ENCODE measurements at regions not wholly inside any gene's neighbourhood (a gene's known extent, or its start where the extent isn't known, plus 50 kb on each side); places are given as distances from the start of the nearest gene placed in this dataset.
"Not testable (repeated sequence)": the region's sequence is repeated elsewhere in the genome, so short reads cannot be mapped to it uniquely, and the experiment has no call there.

GRCh38 chr5:131107128-131107527 is 57.9 kb downstream of the HINT1 start:
- Mint-ChIP-seq H3K9me3 (no peaks in the 10 kb centered on the region), H3K4me1 (peaks cover 7% of the 10 kb centered on the region), H3K27ac (no peak overlapping the region), H3K36me3 (no peaks in the 10 kb centered on the region), H3K4me3 (no peak overlapping the region)
- ATAC-seq, result no peak
- no peak for DNase-seq (ENCODE audit: low spot score in 2 of 2)

DNA sequence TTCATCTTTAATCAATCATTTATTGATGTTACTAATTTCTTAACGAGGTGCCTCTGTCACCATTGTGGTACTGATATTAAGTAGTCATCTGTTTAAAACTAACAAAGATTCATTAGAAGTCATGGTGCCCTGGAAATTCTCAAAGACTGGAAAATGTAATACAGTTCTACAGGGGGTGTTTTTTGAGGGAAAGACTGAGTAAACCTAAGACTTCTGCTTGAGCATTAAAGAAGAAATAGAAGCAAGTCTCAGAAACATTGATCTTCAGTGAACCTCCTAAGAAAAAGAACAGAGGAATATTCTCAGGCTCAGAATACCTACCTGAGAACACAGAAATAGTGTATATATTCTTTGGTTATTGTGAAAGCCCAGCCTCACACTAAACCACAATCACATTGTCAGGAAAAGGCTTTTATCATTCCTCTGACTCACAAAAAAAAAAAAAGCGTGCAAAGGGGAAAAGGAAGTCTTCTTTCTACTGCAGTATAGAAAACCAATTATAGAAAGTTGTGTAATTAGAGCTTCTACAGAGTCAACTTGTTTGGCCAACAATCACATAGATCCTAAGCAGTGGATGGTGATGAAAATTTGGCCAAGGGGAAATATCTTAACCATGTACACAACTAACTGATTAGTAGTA is 60.8 kb downstream of the HINT1 start:
- ATAC-seq, result peak; percentile 43
- Mint-ChIP-seq H3K4me3 (no peak overlapping the region), H3K4me1 (peaks cover 7% of the 10 kb centered on the region), H3K9me3 (no peaks in the 10 kb centered on the region), H3K27ac (no peak overlapping the region), H3K36me3 (no peaks in the 10 kb centered on the region)
- DNase-seq (ENCODE audit: low spot score in 2 of 2), result no peak

- peaks cover 7% of the 10 kb centered on the region for H3K4me1 Mint-ChIP-seq
Observed at GRCh38 chr5:131096774-131097710, 68.0 kb downstream of the HINT1 start.

DNA sequence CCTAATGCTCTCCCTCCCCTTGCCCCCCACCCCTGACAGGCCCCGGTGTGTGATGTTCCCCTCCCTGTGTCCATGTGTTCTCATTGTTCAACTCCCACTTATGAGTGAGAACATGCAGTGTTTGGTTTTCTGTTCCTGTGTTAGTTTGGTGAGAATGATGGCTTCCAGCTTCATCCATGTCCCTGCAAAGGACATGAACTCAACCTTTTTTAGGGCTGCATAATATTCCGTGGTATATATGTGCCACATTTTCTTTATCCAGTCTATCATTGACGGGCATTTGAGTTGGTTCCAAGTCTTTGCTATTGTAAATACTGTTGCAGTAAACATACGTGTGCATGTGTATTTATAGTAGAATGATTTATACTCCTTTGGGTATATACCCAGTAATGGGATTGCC is 69.5 kb downstream of the HINT1 start:
- not testable (repeated sequence) for H3K9me3 Mint-ChIP-seq; H3K4me3 Mint-ChIP-seq; H3K27ac Mint-ChIP-seq; H3K36me3 Mint-ChIP-seq; DNase-seq (ENCODE audit: low spot score in 2 of 2); ATAC-seq; H3K4me1 Mint-ChIP-seq

More at GRCh38 chr5:131096774-131097710, 68.0 kb downstream of the HINT1 start:
- ATAC-seq, result peak; percentile 90
- peaks cover 3% of the 10 kb centered on the region for H3K9me3 Mint-ChIP-seq
- H3K27ac Mint-ChIP-seq, result no peak overlapping the region
- H3K4me3 Mint-ChIP-seq, result no peak overlapping the region
- no peak for DNase-seq (ENCODE audit: low spot score in 2 of 2)
- no peaks in the 10 kb centered on the region for H3K36me3 Mint-ChIP-seq

GRCh38 chr5:131084436-131084835 is 80.6 kb downstream of the HINT1 start:
- Mint-ChIP-seq H3K27ac (no peak overlapping the region), H3K4me1 (no peaks in the 10 kb centered on the region), H3K36me3 (no peaks in the 10 kb centered on the region), H3K9me3 (peaks cover 2% of the 10 kb centered on the region), H3K4me3 (no peak overlapping the region)
- no peak for DNase-seq (ENCODE audit: low spot score in 2 of 2)
- ATAC-seq, result no peak

DNA sequence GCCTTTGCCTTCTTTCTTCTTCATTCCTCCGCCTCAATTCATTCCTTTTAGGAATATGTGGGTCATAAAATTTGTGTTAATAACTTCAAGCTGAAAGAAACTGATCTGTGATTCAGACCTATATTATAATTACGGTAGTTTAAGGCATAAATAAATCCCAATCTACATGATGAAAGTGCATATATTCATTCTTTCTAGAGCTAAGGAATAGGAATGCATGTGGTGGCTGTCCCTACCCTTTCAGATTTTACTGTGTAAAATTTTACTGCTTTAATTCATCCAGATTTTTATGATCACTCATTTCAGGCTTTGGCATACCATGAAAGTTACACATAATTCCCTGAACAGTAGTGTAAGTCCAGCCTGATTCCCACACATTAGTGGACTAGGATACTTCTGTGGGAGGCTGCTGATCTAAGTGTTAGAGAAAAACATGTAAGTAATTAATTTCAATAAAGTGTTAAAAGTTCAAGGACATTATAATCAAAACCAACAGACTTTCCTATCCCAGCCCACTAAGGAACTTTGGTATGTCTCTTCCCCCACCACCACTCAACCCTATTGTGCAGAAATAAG is 83.1 kb downstream of the HINT1 start:
- H3K36me3 Mint-ChIP-seq, result no peaks in the 10 kb centered on the region
- H3K9me3 Mint-ChIP-seq, result no peaks in the 10 kb centered on the region
- DNase-seq (ENCODE audit: low spot score in 2 of 2) (no peak), ATAC-seq (no peak)
- no peak overlapping the region for H3K27ac Mint-ChIP-seq
- no peak overlapping the region for H3K4me3 Mint-ChIP-seq
- peaks cover 7% of the 10 kb centered on the region for H3K4me1 Mint-ChIP-seq

DNA sequence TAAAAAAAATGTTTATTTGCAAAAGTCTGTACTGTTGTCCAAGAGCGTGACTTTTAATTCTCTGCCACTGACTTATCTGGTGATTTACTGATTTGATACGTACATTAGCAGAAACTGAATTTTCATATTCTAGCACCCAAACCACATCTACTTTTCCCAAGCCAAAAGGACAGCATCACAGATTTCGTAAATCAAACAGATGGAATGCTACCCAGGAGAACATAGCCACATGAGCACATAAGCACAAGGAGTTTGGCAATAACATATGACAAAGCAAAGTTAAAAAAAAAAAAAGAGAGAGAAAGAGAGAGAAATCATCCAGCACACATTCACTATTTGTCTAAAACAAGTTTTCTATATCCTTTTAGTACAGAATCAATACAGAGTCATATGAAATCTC is 83.7 kb downstream of the HINT1 start:
- no peak for DNase-seq (ENCODE audit: low spot score in 2 of 2)
- no peaks in the 10 kb centered on the region for H3K36me3 Mint-ChIP-seq
- no peak overlapping the region for H3K27ac Mint-ChIP-seq

DNA sequence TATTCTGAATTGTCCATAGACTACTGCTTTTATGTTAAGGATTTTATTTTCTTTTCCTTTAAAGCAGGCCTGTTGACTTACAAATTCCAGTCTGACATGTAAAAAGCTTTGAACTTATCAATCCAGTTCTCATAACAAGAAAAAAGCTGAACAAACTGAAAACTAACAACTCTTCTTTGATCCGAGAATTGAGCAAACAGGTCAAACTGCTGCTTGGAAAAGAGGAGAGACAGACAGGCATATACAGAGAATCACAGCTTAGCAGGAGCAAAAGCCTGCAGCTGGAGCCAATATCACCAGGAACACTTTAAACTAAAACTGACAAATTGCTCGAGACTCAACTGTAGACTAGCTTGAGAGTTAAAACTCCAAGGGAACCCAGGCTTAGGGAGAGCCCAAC is 85.8 kb downstream of the HINT1 start:
- Mint-ChIP-seq H3K9me3 (peaks cover 6% of the 10 kb centered on the region), H3K4me3 (no peak overlapping the region), H3K27ac (no peak overlapping the region), H3K4me1 (peaks cover 12% of the 10 kb centered on the region), H3K36me3 (no peaks in the 10 kb centered on the region)
- ATAC-seq, result no peak
- no peak for DNase-seq (ENCODE audit: low spot score in 2 of 2)

More for the DNA sequence above, 83.7 kb downstream of the HINT1 start:
- H3K4me3 Mint-ChIP-seq, result no peak overlapping the region
- ATAC-seq, result no peak
- no peaks in the 10 kb centered on the region for H3K9me3 Mint-ChIP-seq
- H3K4me1 Mint-ChIP-seq, result peaks cover 12% of the 10 kb centered on the region

DNA sequence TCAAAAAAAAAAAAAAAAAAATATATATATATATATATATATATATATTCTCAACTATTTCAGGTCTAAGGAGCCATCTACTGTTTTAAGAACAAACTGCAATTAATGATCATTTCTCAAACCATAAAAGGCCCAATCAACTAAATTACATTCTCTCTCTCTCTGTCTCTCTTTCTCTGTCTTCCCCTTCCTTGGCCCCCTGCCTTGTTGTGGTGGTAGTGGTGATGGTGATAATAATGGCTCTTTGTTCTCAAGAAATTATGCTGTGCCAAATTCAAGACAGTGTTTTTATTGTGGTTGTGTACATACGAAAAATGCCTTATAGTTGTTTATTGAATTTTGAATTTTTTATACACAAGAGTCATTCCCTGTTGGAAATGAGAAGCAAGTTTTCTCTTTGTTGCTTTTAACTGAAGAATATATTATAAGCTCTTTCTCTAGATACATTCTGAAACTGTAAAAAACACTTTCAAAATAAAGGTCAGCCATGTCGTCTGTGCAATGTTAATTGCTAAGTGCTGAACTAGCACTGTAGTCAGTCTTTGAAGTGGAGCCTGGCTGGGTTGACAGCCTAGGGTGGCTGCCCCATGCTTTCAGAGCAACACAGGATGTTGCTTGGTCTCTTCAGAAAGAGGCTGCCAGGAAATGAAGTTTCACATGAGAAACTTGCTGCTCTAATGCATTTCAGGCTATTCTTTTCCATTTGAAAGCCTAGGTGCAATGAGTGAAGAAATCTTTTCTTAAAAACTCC is 96.0 kb downstream of the HINT1 start:
- Mint-ChIP-seq H3K4me1 (peaks cover 51% of the 10 kb centered on the region), H3K36me3 (no peaks in the 10 kb centered on the region), H3K27ac (peak overlapping the region; percentile 88), H3K4me3 (peak overlapping the region; percentile 31), H3K9me3 (peaks cover 7% of the 10 kb centered on the region)
- peak; percentile 6 to 64 for DNase-seq (ENCODE audit: low spot score in 2 of 2)
- peak; percentile 92 for ATAC-seq

GRCh38 chr5:131068076-131068475 is 97.0 kb downstream of the HINT1 start:
- no peak overlapping the region for H3K4me3 Mint-ChIP-seq
- H3K36me3 Mint-ChIP-seq, result no peaks in the 10 kb centered on the region
- DNase-seq (ENCODE audit: low spot score in 2 of 2) (no peak), ATAC-seq (no peak)
- peaks cover 7% of the 10 kb centered on the region for H3K9me3 Mint-ChIP-seq
- peaks cover 53% of the 10 kb centered on the region for H3K4me1 Mint-ChIP-seq
- peak overlapping the region; percentile 41 for H3K27ac Mint-ChIP-seq

DNA sequence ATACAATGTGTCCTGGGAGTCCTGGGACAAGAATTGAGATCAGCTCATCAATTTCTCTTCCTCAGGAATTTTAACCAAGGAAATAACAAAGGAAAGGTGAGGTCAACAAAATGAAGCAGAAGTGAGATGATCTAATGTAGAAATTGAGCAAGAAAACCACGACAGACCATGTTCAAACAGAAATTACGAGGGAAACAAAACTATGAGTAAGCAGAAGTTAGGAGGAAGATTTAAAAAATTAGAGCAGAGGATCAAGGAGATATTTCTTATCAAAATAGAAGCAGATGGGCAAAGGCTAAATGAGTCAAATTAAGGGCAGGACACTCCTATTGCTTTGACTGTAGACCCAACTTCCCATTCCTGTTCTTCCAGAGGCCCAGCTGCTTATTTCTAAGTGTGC is 97.4 kb downstream of the HINT1 start:
- H3K4me3 Mint-ChIP-seq, result no peak overlapping the region
- no peaks in the 10 kb centered on the region for H3K36me3 Mint-ChIP-seq
- peaks cover 53% of the 10 kb centered on the region for H3K4me1 Mint-ChIP-seq
- no peak for DNase-seq (ENCODE audit: low spot score in 2 of 2)
- H3K9me3 Mint-ChIP-seq, result peaks cover 7% of the 10 kb centered on the region
- no peak for ATAC-seq
- peak overlapping the region; percentile 41 for H3K27ac Mint-ChIP-seq

DNA sequence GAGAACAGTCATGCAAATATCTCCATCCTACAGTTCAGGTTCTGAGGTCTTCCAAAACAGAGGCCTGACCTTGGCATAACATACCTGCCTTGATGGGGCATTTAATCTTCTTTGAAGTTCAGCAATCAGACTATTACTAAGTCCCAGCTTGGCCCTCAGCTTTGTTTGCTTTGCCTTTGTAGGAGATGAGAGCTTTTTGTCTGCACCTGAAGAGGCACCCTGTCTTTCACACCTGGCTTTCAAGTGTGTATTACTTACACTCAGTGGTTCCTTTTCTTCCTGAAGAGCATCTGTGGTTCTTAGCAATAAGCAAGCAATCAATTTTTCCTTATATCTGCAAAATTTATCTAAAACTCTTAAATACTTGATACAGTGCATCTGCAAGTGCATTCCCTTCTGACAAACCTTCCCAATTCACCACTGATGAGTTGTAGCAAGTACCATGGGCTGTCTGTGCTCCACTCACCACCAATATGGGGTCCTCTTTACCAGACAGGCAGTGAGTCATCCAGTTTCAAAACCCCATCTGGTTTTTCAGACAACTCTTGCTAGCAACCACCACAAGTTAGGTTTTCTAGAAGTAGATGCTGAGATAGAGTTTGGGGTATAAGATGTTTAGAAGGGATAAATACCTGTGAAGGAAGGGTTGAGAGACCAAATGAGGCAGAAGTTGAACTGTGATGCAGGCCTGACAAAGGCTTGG is 100.2 kb downstream of the HINT1 start:
- DNase-seq (ENCODE audit: low spot score in 2 of 2) (no peak), ATAC-seq (peak; percentile 88)
- Mint-ChIP-seq H3K4me3 (no peak overlapping the region), H3K9me3 (peaks cover 7% of the 10 kb centered on the region), H3K4me1 (peaks cover 45% of the 10 kb centered on the region), H3K36me3 (no peaks in the 10 kb centered on the region), H3K27ac (peak overlapping the region; percentile 5)

DNA sequence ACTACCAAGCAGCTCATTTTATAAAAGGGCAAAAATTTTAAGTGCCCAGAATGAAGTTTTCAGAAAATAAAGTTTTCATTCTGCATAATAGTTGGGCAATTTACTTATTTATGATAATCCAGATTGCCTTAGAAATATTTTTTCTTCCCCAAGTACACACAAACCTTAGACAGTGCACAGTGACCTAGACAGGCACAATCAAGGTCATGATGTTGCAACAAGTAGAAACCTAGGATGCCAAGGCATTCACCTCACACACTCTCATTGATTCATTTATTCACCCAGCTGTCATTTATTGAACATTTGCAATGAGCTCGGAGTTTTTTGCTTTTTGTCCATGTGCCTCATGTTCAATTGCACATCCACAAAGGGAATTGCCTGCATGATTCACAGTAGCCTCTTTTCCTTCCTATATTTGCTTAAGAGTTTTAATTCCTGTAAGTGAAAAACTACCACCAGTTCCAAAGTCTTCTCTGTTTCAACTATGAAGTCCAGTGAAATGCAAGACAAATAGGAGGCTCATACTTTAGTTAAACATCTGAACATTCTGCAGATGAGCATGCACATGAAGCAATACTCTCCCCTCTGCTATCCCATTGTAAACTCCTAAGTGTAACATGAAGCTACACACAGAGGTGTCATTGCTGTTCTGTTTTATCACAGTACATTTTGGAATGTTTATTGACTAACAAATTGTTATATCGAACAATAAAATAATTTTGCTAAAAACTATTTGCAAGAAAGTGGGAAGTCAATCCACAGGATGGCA is 122.9 kb downstream of the HINT1 start:
- DNase-seq (ENCODE audit: low spot score in 2 of 2) (no peak), ATAC-seq (no peak)
- Mint-ChIP-seq H3K27ac (no peak overlapping the region), H3K9me3 (peaks cover 3% of the 10 kb centered on the region), H3K36me3 (no peaks in the 10 kb centered on the region), H3K4me3 (no peak overlapping the region), H3K4me1 (no peaks in the 10 kb centered on the region)

DNA sequence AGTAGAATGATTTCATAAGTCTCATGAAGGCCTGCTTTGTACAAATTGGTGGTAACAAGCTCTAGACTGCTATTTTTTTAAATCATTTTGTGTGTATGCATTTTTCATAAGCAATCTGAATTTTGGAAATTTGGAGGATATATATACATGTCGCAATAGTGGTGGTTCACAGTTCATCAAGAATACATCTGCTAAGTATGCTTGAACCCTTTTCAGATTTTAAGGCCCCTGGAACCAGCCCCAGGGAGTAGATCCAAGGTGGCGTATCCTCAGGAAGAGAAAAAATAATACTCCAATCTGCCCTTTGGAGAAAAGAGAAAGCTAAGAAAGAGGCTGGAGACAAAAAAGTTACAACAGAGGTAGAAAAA is 141.6 kb downstream of the HINT1 start:
- no peak for ATAC-seq
- no peak overlapping the region for H3K4me3 Mint-ChIP-seq
- no peaks in the 10 kb centered on the region for H3K4me1 Mint-ChIP-seq
- H3K27ac Mint-ChIP-seq, result no peak overlapping the region
- DNase-seq (ENCODE audit: low spot score in 2 of 2), result no peak
- H3K9me3 Mint-ChIP-seq, result peaks cover 3% of the 10 kb centered on the region
- no peaks in the 10 kb centered on the region for H3K36me3 Mint-ChIP-seq

Measured in stimulated activated effector memory CD8-positive, alpha-beta T cell treated with anti-CD3 and anti-CD28 coated beads, Interleukin-12 subunit alpha, Interleukin-12 subunit beta, amount 100 ng/mL, for 72 hours (primary cell).